ENCODE measurements at regions not wholly inside any gene's neighbourhood (a gene's known extent, or its start where the extent isn't known, plus 50 kb on each side); places are given as distances from the start of the nearest gene placed in this dataset.

GRCh38 chr4:126664839-126665238, 967.9 kb upstream of the INTU start:
- TF ChIP-seq EZH2 (IDR thresholded peaks at IDR 0.05; ENCODE audit: borderline replicate concordance, insufficient read depth, low read depth, low read length, poor library complexity, severe bottlenecking) (no peak), CTCF (IDR thresholded peaks at IDR 0.05) (no peak)

All from B cell (primary cell).